Gastrocnemius medialis (tissue), 4 donors: ENCODE measurements at regions not wholly inside any gene's neighbourhood (a gene's known extent, or its start where the extent isn't known, plus 50 kb on each side); places are given as distances from the start of the nearest gene placed in this dataset.

Experiments used
- ATAC-seq, 2 donors: fragments of 150-250 bp; one replicate each; pipeline ENCODE4 v1.9.1; 2016
- DNase-seq, 2 donors: peaks; one replicate each; pipeline ENCODE4 v3.0.0-alpha.2; 2019
- H3K27ac ChIP-seq, 4 donors: fragments of 200-600 bp; sonication (generic); 1 replicate in 1 of 4; 2 replicates in 3 of 4; pipeline ENCODE4 v1.5.1; 2016 to 2018; ENCODE audit warnings: mild to moderate bottlenecking in 2 of 4, moderate library complexity in 1 of 4
- H3K27me3 ChIP-seq, 3 donors: fragments of 200-600 bp; sonication (generic) in 2 of 3; 1 replicate in 1 of 3; 2 replicates in 2 of 3; pipeline versions ENCODE4 v1.5.1 to v1.6.0; 2016 to 2019; ENCODE audit warnings: mild to moderate bottlenecking in 1 of 3, moderate library complexity in 1 of 3
- H3K36me3 ChIP-seq, 2 donors: fragments of 200-600 bp; sonication (generic) in 1 of 2; one replicate each; pipeline ENCODE4 v1.5.1; 2017 to 2018
- H3K4me1 ChIP-seq, 2 donors: fragments of 200-600 bp; sonication (generic) in 1 of 2; one replicate each; pipeline ENCODE4 v1.5.1; 2016 to 2017; ENCODE audit warnings: mild to moderate bottlenecking in 2 of 2
- H3K4me3 ChIP-seq, 4 donors: fragments of 200-600 bp; sonication (generic) in 3 of 4; 1 replicate in 1 of 4; 2 replicates in 3 of 4; pipeline ENCODE4 v1.5.1; 2016 to 2019; ENCODE audit warnings: mild to moderate bottlenecking in 2 of 4
- H3K9me3 ChIP-seq, 3 donors: fragments of 200-600 bp; sonication (generic) in 2 of 3; 1 replicate in 1 of 3; 2 replicates in 2 of 3; pipeline ENCODE4 v1.5.1; 2016 to 2019
- POLR2A ChIP-seq, 2 donors: fragments of 450-650 bp; IDR thresholded peaks; one replicate each; pipeline ENCODE4 v1.6.1; 2017; ENCODE audit warnings: antibody characterized with exemption in 2 of 2, mild to moderate bottlenecking in 2 of 2, moderate library complexity in 2 of 2
- in situ Hi-C, 4 donors: fragments of 200-750 bp; cut with MboI; loops; one replicate each; pipeline versions ENCODE4 v1.15.0 to v1.8.0; 2017; ENCODE audit warnings: low sequenced_read_pairs in 4 of 4
- intact Hi-C: fragments of 100-400 bp; cut with DNase I; formaldehyde crosslinking; loops from one replicate; pipeline ENCODE4 v1.15.1; 2023; ENCODE audit warnings: low total_unique reads
- TF ChIP-seq, protein P1 (sequence below), 5 experiments: fragments of 450-650 bp in 3 of 5; fragments of 200-600 bp in 2 of 5; sonication (generic) in 2 of 5; IDR thresholded peaks in 4 of 5; conservative IDR thresholded peaks in 1 of 5; 1 replicate in 4 of 5; 2 replicates in 1 of 5; pipeline ENCODE4 v1.5.1; 2016 to 2019; ENCODE audit warnings: antibody characterized with exemption in 5 of 5, mild to moderate bottlenecking in 3 of 5, moderate library complexity in 3 of 5

- no peak for ATAC-seq
Measured at GRCh38 chr16:86424398-86424797, 85.9 kb upstream of the FOXF1 start.

GRCh38 chr16:86424985-86425384 lies 85.3 kb upstream of the FOXF1 start:
- Histone ChIP-seq H3K27me3 (peaks cover 0 to 16% (median 8%) of the 10 kb centered on the region in 3 donors), H3K27ac (no peak overlapping the region), H3K36me3 (no peaks in the 10 kb centered on the region), H3K4me3 (no peak overlapping the region), H3K9me3 (no peaks in the 10 kb centered on the region), H3K4me1 (no peaks in the 10 kb centered on the region)
- TF ChIP-seq POLR2A (IDR thresholded peaks at IDR 0.05), result no peak
- TF ChIP-seq, protein P1, sequence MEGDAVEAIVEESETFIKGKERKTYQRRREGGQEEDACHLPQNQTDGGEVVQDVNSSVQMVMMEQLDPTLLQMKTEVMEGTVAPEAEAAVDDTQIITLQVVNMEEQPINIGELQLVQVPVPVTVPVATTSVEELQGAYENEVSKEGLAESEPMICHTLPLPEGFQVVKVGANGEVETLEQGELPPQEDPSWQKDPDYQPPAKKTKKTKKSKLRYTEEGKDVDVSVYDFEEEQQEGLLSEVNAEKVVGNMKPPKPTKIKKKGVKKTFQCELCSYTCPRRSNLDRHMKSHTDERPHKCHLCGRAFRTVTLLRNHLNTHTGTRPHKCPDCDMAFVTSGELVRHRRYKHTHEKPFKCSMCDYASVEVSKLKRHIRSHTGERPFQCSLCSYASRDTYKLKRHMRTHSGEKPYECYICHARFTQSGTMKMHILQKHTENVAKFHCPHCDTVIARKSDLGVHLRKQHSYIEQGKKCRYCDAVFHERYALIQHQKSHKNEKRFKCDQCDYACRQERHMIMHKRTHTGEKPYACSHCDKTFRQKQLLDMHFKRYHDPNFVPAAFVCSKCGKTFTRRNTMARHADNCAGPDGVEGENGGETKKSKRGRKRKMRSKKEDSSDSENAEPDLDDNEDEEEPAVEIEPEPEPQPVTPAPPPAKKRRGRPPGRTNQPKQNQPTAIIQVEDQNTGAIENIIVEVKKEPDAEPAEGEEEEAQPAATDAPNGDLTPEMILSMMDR (IDR thresholded peaks at IDR 0.05 in 4 of 5, conservative IDR thresholded peaks at IDR 0.05 in 1 of 5), result no peak
- in situ Hi-C loops (no loop called here), intact Hi-C loops (no loop called here)
- no peak for DNase-seq
- ATAC-seq, result no peak

More at GRCh38 chr16:86424398-86424797, 85.9 kb upstream of the FOXF1 start:
- Histone ChIP-seq H3K36me3 (no peaks in the 10 kb centered on the region), H3K4me1 (no peaks in the 10 kb centered on the region), H3K27ac (no peak overlapping the region), H3K27me3 (peaks cover 0 to 13% (median 8%) of the 10 kb centered on the region in 3 donors), H3K4me3 (no peak overlapping the region), H3K9me3 (no peaks in the 10 kb centered on the region)
- in situ Hi-C loops, result no loop called here
- TF ChIP-seq, protein P1 (IDR thresholded peaks at IDR 0.05 in 4 of 5, conservative IDR thresholded peaks at IDR 0.05 in 1 of 5), result no peak
- TF ChIP-seq POLR2A (IDR thresholded peaks at IDR 0.05), result no peak
- no peak for DNase-seq
- intact Hi-C loops, result no loop called here

DNA sequence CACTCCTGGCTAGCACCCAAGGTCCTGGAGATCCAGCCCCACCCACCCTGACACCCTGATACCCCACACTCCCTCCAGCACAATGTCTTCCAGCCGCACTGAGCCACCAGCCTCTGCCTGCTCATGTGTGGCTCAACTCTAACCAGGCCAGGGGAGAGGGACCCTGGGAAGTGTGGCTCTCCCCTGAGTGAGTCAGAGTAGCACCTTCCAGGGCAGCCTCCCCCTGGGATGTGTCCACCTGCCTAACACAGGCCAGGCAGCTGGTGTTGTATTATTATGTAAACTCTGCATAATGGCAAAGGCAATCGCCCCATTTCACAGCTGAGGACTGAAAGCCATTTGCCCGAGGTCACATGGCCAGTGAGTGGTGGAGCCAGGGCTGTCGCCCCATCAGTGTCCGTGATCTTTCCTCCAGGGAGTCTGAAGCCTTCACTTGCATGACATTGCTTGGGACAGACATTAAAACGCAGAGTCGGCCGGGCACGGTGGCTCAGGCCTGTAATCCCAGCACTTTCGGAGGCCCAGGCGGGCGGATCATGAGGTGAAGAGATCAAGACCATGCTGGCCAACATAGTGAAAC lies 84.2 kb upstream of the FOXF1 start:
- Histone ChIP-seq H3K36me3 (no peaks in the 10 kb centered on the region), H3K9me3 (no peaks in the 10 kb centered on the region), H3K4me3 (no peak overlapping the region), H3K4me1 (no peaks in the 10 kb centered on the region), H3K27me3 (peaks cover 0 to 19% (median 8%) of the 10 kb centered on the region in 3 donors), H3K27ac (no peak overlapping the region)
- TF ChIP-seq POLR2A (IDR thresholded peaks at IDR 0.05), result no peak
- TF ChIP-seq, protein P1 (IDR thresholded peaks at IDR 0.05 in 4 of 5, conservative IDR thresholded peaks at IDR 0.05 in 1 of 5), result no peak
- in situ Hi-C loops, result no loop called here
- ATAC-seq (no peak), DNase-seq (no peak)
- intact Hi-C loops, result no loop called here

- TF ChIP-seq, protein P1 (IDR thresholded peaks at IDR 0.05 in 4 of 5, conservative IDR thresholded peaks at IDR 0.05 in 1 of 5), result no peak
- no peak for TF ChIP-seq POLR2A (IDR thresholded peaks at IDR 0.05)
- no peaks in the 10 kb centered on the region for H3K9me3 ChIP-seq
- peaks cover 7 to 19% (median 8%) of the 10 kb centered on the region in 3 donors for H3K27me3 ChIP-seq
- DNase-seq, result no peak
- in situ Hi-C loops (no loop called here), intact Hi-C loops (no loop called here)
- no peak overlapping the region for H3K4me3 ChIP-seq
- ATAC-seq, result no peak
- H3K4me1 ChIP-seq, result no peaks in the 10 kb centered on the region
- H3K27ac ChIP-seq, result no peak overlapping the region
- H3K36me3 ChIP-seq, result no peaks in the 10 kb centered on the region
Measured at GRCh38 chr16:86427433-86427851, 82.9 kb upstream of the FOXF1 start.
